Right atrium auricular region (tissue), 2 donors: ENCODE measurements at regions not wholly inside any gene's neighbourhood (a gene's known extent, or its start where the extent isn't known, plus 50 kb on each side); places are given as distances from the start of the nearest gene placed in this dataset.
"Not testable (repeated sequence)": the region's sequence is repeated elsewhere in the genome, so short reads cannot be mapped to it uniquely, and the experiment has no call there.

ENCODE experiments used
- DNase-seq: peaks from one replicate; pipeline ENCODE4 v3.0.0-alpha.2; 2019; ENCODE audit warnings: low spot score
- H3K27ac ChIP-seq, 2 donors: fragments of 200-600 bp; sonication (generic); 1 replicate in 1 of 2; 2 replicates in 1 of 2; pipeline ENCODE4 v1.5.1; 2016 to 2019
- H3K27me3 ChIP-seq, 2 donors: fragments of 200-600 bp; sonication (generic); one replicate each; pipeline versions ENCODE4 v1.5.1 to v1.6.0; 2017 to 2019
- H3K36me3 ChIP-seq: fragments of 200-600 bp; sonication (generic); one replicate; pipeline ENCODE4 v1.5.1; 2016
- H3K4me1 ChIP-seq, 2 donors: fragments of 200-600 bp; sonication (generic); one replicate each; pipeline versions ENCODE4 v1.5.1 to v1.6.0; 2017 to 2019
- H3K4me3 ChIP-seq, 2 donors: fragments of 200-600 bp; sonication (generic); 1 replicate in 1 of 2; 2 replicates in 1 of 2; pipeline ENCODE4 v1.5.1; 2017 to 2019; ENCODE audit warnings: mild to moderate bottlenecking in 1 of 2, moderate library complexity in 1 of 2
- H3K9me3 ChIP-seq, 2 donors: fragments of 200-600 bp; sonication (generic); one replicate each; pipeline ENCODE4 v1.5.1; 2019
- CTCF ChIP-seq, 2 donors: fragments of 200-600 bp; sonication (generic); IDR thresholded peaks; one replicate each; pipeline ENCODE4 v1.5.1; 2019; ENCODE audit warnings: antibody characterized with exemption in 2 of 2

- DNase-seq = no peak
- Histone ChIP-seq H3K27me3 (no peaks in the 10 kb centered on the region), H3K4me3 (no peak overlapping the region), H3K4me1 (no peaks in the 10 kb centered on the region), H3K9me3 (peaks cover 0 to 36% of the 10 kb centered on the region in 2 donors), H3K36me3 (no peaks in the 10 kb centered on the region), H3K27ac (no peak overlapping the region)
- no peak for TF ChIP-seq CTCF (IDR thresholded peaks at IDR 0.05)
Measured at GRCh38 chr10:63042256-63042655, 90.9 kb upstream of the NRBF2 start.

GRCh38 chr10:63033616-63034185 is 99.4 kb upstream of the NRBF2 start:
- not testable (repeated sequence) for H3K36me3 ChIP-seq, H3K27me3 ChIP-seq, H3K4me1 ChIP-seq, DNase-seq, H3K4me3 ChIP-seq, H3K9me3 ChIP-seq, H3K27ac ChIP-seq

GRCh38 chr10:63030536-63030935 is 102.6 kb upstream of the NRBF2 start:
- DNase-seq = no peak
- no peaks in the 10 kb centered on the region for H3K4me1 ChIP-seq
- no peaks in the 10 kb centered on the region for H3K36me3 ChIP-seq
- TF ChIP-seq CTCF (IDR thresholded peaks at IDR 0.05) = no peak
- H3K27ac ChIP-seq = no peak overlapping the region
- H3K27me3 ChIP-seq = no peaks in the 10 kb centered on the region
- H3K9me3 ChIP-seq = no peaks in the 10 kb centered on the region
- no peak overlapping the region for H3K4me3 ChIP-seq

GRCh38 chr10:63027531-63027930 is 105.6 kb upstream of the NRBF2 start:
- H3K4me1 ChIP-seq = no peaks in the 10 kb centered on the region
- no peak overlapping the region for H3K4me3 ChIP-seq
- no peaks in the 10 kb centered on the region for H3K9me3 ChIP-seq
- H3K36me3 ChIP-seq = no peaks in the 10 kb centered on the region
- no peak overlapping the region for H3K27ac ChIP-seq
- TF ChIP-seq CTCF (IDR thresholded peaks at IDR 0.05) = no peak
- no peaks in the 10 kb centered on the region for H3K27me3 ChIP-seq
- DNase-seq = no peak

- H3K27ac ChIP-seq = no peak overlapping the region
- no peak for TF ChIP-seq CTCF (IDR thresholded peaks at IDR 0.05)
- no peaks in the 10 kb centered on the region for H3K4me1 ChIP-seq
- no peaks in the 10 kb centered on the region for H3K27me3 ChIP-seq
- no peaks in the 10 kb centered on the region for H3K9me3 ChIP-seq
- no peak overlapping the region for H3K4me3 ChIP-seq
- no peak for DNase-seq
- H3K36me3 ChIP-seq = no peaks in the 10 kb centered on the region
Measured at GRCh38 chr10:63021225-63021624, 111.9 kb upstream of the NRBF2 start.

- no peak overlapping the region for H3K27ac ChIP-seq
- DNase-seq = no peak
- no peaks in the 10 kb centered on the region for H3K9me3 ChIP-seq
- H3K4me3 ChIP-seq = no peak overlapping the region
- no peaks in the 10 kb centered on the region for H3K36me3 ChIP-seq
- no peaks in the 10 kb centered on the region for H3K27me3 ChIP-seq
- no peaks in the 10 kb centered on the region for H3K4me1 ChIP-seq
- no peak for TF ChIP-seq CTCF (IDR thresholded peaks at IDR 0.05)
Measured at GRCh38 chr10:63013755-63014154, 119.4 kb upstream of the NRBF2 start.
